ENCODE measurements at regions not wholly inside any gene's neighbourhood (a gene's known extent, or its start where the extent isn't known, plus 50 kb on each side); places are given as distances from the start of the nearest gene placed in this dataset.
"Not testable (repeated sequence)": the region's sequence is repeated elsewhere in the genome, so short reads cannot be mapped to it uniquely, and the experiment has no call there.

GRCh38 chr6:141874930-141875602 lies 257.7 kb upstream of the GJE1 start:
- no peak for DNase-seq

DNA sequence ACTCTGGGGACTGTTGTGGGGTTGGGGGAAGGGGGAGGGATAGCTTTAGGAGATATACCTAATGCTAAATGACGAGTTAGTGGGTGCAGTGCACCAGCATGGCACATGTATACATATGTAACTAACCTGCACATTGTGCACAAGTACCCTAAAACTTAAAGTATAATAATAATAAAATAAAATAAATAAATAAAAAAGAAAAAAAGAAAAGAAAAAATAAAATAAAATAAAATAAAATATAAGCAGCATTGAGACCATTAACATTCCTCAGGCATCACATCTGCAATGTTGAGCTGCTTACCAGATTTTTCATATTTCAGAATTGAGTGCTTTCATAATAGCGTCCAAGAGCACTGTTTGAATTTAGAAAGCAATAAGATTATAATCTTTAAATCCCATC lies 263.2 kb upstream of the GJE1 start:
- DNase-seq, result not testable (repeated sequence)

DNA sequence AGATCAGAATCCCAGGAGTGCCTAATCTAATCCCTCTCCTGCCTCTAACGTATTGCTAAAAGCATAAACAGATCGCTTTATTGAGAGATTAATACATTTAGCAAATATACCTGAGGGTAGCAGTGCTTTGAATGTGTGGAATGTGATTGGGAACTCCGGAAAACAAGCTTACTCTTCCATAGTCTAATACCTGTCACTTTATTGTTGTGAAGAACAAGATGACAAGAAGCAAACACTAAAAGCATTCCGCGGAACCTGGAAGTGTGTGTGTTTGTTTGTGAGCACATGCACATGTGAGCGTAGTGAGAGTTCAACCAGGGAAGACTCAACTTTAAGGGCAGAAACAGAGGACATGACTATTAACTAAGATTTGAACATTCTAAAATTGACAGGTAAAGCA lies 265.0 kb upstream of the GJE1 start:
- DNase-seq, result no peak

DNA sequence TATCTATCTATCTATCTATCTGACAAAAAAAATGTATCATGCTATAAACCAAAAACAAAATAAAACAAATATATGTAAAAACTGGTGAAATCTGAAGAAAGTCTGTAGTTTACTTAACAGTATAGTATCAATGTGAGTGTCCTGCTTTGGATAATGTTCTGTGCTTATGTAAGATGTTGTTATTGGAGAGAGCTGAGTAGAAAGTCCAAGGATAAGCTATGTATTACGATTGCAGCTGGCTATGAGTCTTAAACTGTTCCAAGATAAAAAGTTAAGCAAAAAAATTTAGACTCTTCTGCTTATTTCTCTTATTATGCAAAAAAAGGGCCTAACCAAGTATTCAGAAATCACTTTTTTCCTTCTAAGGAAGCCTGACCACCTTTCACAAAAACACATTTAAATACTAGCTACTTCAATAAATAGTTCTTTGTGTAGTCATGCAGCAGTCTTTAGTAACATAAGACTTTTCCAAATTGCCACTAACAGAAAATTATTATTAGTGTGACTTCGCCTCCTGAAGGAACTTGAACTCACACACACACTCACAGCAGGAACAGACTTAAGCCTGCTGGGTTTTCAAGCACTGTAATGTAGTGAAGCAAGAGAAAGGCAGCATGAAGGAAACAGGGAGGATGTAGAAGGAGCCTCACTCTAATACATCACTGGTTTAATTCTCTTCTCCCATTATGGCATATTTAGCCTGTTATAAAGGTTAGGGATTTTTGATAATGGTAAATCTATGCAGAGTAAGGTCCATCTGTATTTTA lies 265.8 kb upstream of the GJE1 start:
- no peak for DNase-seq

DNA sequence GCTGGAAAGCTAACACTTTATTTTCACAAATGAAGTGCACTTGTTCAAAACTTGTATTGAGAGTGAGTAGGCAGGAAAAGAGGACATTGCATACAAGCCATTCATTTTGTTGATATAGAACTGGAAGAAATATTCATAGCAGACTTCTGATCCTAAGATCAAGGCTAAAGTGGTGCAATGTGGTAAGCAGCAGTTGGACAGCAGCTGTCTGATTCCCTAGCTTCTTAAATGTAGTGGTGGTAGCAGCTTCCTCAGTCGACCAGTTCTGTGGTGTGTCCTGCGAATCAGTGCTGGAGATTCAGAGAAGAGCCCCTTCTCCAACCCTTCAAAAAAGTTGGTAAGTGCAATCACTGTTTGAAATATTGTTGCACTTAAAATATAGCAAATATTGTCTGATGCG lies 281.7 kb upstream of the GJE1 start:
- no peak for DNase-seq

- peak in 1 of 2 experiments; percentile 17 for DNase-seq
Measured at GRCh38 chr6:141848029-141848890, 284.5 kb upstream of the GJE1 start.

DNA sequence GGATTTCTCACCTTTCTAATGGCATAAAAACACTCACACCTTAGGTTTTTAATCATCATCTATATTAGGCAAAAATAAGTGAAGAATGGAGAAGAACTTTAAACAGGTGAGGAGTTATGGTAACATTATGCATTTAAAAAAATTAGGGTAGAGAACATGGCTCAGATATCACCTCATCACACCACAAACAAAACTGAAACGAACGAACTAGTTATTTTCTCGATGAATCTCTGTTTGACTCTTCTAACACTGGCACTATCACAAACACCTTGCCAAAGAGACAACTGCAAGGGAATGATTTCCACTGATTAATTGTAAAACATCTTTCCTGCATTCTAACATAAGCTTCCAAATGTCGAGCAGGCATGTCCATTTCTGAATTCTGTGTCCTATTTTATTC lies 286.1 kb upstream of the GJE1 start:
- no peak for DNase-seq

GRCh38 chr6:141843178-141843834 lies 289.4 kb upstream of the GJE1 start:
- DNase-seq, result no peak

GRCh38 chr6:141833001-141833655 lies 299.6 kb upstream of the GJE1 start:
- no peak for DNase-seq

DNA sequence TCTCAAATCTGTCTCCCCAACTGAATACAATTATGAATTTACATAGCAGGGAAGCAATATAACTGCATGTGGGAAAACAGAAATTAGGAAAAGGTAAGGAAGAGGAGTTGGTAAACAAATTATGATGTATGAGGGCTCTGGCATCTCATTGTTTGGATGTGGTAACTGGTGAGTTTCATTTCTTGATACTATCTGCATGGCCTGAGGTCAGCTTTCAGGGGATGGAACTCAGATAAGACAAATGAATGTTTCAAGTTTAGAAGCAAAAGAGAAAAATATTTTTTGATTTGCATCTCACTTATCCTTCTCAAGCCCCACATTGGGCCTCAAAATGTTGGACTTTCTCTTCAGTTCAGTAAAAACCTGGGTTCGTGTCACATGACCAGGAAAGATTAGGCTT lies 302.2 kb upstream of the GJE1 start:
- DNase-seq, result no peak

- DNase-seq, result no peak
Measured at GRCh38 chr6:141829566-141830360, 303.0 kb upstream of the GJE1 start.

GRCh38 chr6:141824350-141824749 lies 308.4 kb upstream of the GJE1 start:
- no peak for DNase-seq

GRCh38 chr6:141815039-141815438 lies 317.7 kb upstream of the GJE1 start:
- not testable (repeated sequence) for DNase-seq

GRCh38 chr6:141809901-141810300 lies 322.8 kb upstream of the GJE1 start:
- DNase-seq, result no peak

GRCh38 chr6:141808662-141809061 lies 324.1 kb upstream of the GJE1 start:
- DNase-seq, result no peak

DNA sequence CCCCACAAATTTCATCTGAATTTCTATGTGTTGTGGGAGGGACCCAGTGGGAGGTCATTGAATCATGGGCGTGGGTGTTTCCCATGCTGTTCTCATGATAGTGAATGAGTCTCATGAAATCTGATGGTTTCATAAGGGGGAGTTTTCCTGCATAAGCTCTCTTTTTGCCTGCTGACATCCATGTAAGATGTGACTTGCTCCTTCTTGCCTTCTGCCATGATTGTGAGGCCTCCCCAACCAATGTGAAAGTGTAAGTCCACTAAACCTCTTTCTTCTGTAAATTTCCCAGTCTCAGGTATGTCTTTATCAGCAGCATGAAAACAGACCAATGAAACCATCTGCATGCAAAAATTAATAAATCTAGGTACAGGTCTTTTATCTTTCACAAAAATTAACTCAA lies 331.8 kb upstream of the GJE1 start:
- DNase-seq, result not testable (repeated sequence)

- no peak for DNase-seq
Measured at GRCh38 chr6:141790921-141791320, 341.8 kb upstream of the GJE1 start.

DNA sequence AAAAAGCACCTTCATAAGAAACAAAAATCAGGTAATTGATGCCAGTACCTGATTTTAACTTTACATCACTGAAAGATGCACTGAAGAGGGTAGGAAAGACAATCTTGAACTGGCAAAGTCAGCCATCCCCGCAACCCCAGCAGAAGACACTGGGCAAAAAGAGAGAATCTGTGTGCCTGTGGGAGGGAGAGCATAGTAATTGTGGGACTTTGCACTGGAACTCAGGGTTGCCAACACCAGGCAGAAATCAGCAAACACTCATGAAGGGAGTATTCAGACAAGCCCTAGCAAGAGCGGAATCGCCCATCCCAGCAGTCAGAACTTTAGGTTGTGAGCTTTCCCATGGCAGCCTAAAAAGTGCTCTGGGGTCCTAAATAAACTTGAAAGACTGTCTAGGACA lies 344.6 kb upstream of the GJE1 start:
- no peak for DNase-seq

DNA sequence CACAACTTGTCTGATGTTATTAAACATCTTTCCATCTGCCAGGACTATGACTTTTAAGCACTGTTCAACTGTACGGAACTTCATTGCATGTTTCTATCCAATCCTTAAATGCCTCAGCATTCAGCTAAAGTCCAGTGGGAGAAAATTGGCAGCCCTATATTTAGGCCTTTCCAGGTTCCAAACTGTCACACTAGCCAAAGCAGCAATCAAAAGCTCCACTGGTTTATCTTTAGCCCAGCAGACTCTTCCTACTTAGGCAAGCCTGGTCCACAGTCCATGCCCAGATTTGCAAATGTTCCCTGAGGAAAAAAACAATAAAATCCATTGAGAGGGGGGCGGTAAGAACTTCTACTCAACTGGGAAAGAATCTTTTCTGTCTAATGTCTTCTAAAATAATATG lies 349.1 kb upstream of the GJE1 start:
- DNase-seq, result no peak

DNA sequence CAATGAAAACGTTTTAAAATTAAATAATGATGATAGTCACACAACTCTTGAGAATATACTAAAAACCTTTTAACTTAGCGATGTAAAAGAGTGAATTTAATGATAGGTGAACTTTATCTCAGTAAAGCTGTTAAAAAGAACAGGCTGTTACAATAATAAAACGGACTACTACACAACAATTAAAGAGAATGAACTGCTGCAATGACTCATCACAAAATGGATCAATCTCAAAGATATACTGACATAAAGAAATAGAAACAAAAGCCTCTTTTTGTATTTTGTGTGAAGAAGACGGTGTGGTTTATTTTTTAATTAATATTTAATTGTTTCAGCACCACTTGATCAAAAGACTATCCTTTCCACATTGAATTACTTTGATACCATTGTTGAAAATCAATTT lies 352.4 kb upstream of the GJE1 start:
- no peak for DNase-seq

- DNase-seq, result no peak
Measured at GRCh38 chr6:141764388-141764787, 368.3 kb upstream of the GJE1 start.

DNA sequence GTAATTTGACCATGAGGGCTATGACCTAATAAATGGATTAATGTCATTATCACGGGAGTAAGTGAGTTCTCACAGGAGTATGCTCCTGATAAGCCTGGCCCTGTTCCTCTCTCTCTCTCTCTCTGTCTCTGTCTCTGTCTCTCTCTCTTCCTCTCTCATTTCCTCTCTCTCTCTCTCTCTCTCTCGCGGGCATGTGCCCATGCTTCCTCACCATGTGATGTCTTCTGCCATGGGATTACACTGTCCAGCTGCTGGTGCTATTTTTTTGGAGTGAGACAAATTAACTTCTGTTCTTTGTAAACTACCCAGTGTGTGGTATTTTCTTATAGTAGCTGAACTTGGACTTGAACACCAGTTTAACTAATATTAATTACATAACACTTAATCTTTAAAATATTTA lies 374.3 kb upstream of the GJE1 start:
- no peak for DNase-seq

Data from activated T-cell treated with anti-CD3 and anti-CD28 coated beads, Interleukin-2, amount 50 U/mL, for 48 hours (primary cell).